Body of pancreas (tissue), 4 donors: ENCODE measurements at regions not wholly inside any gene's neighbourhood (a gene's known extent, or its start where the extent isn't known, plus 50 kb on each side); places are given as distances from the start of the nearest gene placed in this dataset.

ENCODE experiments used
- CTCF ChIP-seq, 7 experiments: fragments of 450-650 bp in 4 of 7; fragments of 200-600 bp in 3 of 7; sonication (generic) in 3 of 7; IDR thresholded peaks; one replicate each; pipeline ENCODE4 v1.5.1; 2016 to 2019; ENCODE audit warnings: antibody characterized with exemption in 7 of 7
- POLR2A ChIP-seq, 3 donors: fragments of 450-650 bp; IDR thresholded peaks; one replicate each; pipeline ENCODE4 v1.6.1; 2016; ENCODE audit warnings: antibody characterized with exemption in 3 of 3, mild to moderate bottlenecking in 2 of 3

- TF ChIP-seq CTCF (IDR thresholded peaks at IDR 0.05) (no peak), POLR2A (IDR thresholded peaks at IDR 0.05) (no peak)
These were observed 294.2 kb downstream of the GPATCH2 start for GRCh38 chr1:217336724-217337123.
